ENCODE measurements at regions not wholly inside any gene's neighbourhood (a gene's known extent, or its start where the extent isn't known, plus 50 kb on each side); places are given as distances from the start of the nearest gene placed in this dataset.
"Not testable (repeated sequence)": the region's sequence is repeated elsewhere in the genome, so short reads cannot be mapped to it uniquely, and the experiment has no call there.

DNA sequence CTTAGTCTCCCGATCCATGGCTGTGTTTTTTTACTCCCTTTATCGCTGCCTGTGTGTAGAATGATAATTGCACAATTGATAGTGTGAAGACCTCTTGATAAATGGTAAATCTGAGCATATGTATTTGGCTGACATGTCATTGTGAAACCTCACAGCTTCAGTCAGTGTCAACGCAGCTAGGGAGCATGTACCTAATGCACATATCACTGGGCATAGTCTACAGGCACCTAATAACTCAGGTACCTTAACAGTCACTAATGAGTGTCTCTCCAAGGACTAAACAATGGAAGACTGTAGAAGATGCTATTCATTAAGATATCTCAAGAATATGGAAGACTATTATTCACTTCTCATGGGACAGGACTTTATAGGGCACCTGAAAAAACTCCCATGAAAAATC, 101.0 kb upstream of the PTPN20 start:
- DNase-seq, result peak; percentile 32

DNA sequence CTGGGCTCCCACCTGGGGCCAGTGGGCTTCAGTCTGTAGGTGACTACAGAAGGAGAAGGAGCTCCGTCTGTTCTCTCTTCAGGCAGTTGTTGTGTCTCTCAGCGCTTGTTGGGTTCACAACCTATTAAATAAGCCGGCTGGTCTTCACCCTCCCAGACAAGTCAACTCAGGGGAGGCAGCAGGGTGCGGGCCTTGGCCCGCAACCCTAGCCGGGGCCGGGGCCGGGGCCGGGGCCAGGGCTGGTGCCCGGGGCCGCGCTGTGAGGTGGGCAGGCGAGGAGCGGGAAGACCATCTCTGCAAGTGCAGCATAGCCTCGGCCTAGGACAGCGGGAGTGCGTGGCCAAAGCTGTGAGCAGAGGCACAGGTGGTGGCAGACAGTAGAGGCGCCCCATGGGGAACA, 95.1 kb upstream of the PTPN20 start:
- not testable (repeated sequence) for DNase-seq

DNA sequence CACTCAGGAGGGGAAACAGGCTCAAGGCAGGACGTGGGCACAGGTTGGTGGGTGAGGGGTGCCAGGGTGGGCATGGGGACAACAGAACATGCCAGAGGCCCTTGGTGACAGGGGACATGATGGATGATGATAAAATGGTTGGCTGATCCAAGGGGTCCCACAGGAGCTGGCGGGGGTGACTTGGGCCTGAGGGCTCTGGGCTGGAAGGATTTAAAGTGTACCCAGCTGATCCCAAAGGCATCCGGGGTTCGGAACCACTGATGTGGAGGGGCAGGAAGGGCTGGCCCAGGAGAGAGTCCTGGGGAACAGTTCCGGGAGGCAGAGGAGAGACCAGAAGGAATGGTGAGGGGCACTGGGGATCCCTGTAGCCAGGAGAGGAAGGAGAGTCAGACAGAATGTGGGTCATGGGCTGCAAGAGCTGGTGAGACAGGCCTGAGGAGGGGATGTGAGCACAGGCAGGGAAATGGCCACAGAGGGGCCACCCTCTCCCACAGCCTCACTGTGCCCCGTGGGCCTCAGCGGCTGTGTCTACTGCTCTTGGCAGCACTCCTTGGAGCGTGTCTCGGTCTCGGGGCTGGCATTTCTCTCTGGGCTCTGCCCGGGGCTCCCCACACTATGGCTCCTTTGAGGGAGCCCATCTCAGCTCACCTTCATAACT, 70.7 kb upstream of the PTPN20 start:
- not testable (repeated sequence) for DNase-seq

DNA sequence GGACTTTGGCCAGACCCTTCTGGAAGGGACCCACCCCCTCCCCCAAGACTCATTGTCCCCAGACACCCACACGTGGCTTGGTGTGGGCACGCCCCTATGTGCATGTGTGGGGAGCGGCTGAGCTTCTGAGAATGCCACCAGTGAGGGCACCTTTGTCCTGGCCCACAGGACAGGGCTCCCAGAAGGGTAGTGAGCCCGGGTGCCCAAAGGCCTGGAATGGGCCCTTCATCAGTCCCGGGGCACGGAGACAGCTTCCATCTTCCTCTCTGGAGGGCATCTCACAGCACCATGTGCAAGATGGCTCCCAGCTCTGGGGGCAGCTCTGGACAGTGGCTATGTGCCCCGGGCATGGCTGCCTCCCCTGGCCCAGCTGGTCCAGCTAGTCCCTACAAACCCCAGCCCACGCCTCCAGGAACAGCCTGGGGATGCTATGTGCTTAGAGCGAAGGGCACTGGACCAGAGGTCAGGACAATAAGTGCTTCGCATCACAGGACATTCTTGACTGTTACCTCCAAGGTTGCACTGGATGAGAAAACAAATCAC, 70.1 kb upstream of the PTPN20 start:
- not testable (repeated sequence) for DNase-seq

DNA sequence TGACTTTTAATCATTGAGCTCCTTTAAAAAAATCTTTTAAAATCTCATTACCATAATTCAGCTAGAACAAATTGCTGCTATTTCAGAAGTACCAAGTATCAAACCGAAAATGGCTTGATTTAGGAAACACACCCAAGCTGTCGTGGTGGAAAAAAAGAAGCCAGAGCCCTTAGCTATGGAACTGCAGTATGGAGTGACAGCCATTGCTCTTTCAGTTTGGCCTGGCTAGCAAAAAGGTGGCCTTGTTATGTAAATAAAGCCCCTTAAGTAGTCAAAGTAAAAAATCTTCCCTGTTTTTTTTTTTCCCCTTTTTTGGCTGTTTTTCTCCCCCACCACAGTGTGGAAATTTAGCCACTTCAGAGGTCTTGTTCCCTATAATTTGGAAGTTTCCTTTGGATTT, 66.0 kb upstream of the PTPN20 start:
- DNase-seq, result not testable (repeated sequence)

DNA sequence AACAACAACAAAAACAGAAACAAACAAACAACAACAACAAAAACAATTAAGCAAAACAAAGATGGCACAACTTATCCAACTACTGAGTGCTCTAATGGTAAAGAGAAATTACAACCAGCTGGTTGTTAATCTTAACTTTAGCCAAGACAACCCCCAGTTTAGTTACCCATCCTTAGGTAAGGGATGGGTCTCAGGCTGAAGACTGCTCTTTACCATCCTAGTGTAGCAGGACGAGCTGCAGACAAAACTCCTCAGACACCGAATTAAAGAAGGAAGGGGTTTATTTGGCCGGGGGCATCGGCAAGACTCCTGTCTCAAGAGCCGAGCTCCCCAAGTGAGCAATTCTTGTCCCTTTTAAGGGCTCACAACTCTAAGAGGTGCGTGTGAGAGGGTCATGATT, 65.6 kb upstream of the PTPN20 start:
- not testable (repeated sequence) for DNase-seq

DNA sequence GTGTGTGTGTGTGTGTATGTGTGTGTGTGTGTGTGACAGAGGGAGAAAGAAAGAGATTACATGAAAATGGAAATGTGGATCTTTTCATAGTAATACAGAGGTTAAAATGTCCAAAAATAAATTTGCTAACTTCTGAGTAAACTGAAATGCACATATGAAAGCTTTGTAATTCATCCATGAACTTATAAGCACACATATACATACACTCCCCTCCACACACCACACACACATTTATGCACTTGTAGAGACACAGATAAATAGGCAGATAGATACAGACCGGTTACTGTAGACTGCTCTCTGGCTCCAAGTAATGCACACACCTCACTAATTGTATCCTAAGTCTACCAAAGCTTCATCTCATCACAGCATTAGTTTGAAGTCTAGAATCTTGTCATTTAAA, 50.5 kb upstream of the PTPN20 start:
- not testable (repeated sequence) for DNase-seq

Data from activated CD4-positive, alpha-beta T cell treated with anti-CD3 and anti-CD28 coated beads, Interleukin-2, amount 50 U/mL, for 16 hours (primary cell).